Activated CD4-positive, alpha-beta T cell treated with anti-CD3 and anti-CD28 coated beads, Interleukin-2, amount 50 U/mL, for 16 hours (primary cell): ENCODE measurements at regions not wholly inside any gene's neighbourhood (a gene's known extent, or its start where the extent isn't known, plus 50 kb on each side); places are given as distances from the start of the nearest gene placed in this dataset.

ENCODE experiments used
- DNase-seq: peaks from one replicate; pipeline ENCODE4 v3.0.0-alpha.2; 2020

- no peak for DNase-seq
These were observed 130.6 kb downstream of the SMAD6 start for GRCh38 chr15:66832664-66833063.

GRCh38 chr15:66833371-66833770 lies 131.3 kb downstream of the SMAD6 start:
- DNase-seq: no peak

GRCh38 chr15:66833803-66834202 lies 131.8 kb downstream of the SMAD6 start:
- no peak for DNase-seq

- DNase-seq: no peak
These were observed 133.1 kb downstream of the SMAD6 start for GRCh38 chr15:66834881-66835878.

- DNase-seq: no peak
These were observed 134.4 kb downstream of the SMAD6 start for GRCh38 chr15:66836231-66837030.

DNA sequence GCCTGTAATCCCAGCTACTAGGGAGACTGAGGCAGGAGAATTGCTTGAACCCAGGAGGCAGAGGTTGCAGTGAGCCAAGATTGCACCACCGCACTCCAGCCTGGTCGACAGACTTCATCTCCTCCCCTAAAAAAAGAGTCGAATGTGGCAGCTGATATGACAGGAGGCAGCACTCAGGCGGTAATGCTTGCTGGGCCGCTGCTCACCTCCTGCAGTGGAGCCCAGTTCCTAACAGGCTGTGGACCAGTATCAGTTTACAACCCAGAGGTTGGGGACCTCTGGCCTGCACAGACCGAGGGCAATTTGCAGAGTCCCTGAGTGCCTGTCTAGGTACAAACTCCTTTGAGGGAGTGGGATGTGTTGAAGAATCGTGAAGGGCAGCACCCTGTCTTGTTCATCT lies 136.2 kb downstream of the SMAD6 start:
- no peak for DNase-seq

- DNase-seq: no peak
These were observed 136.7 kb downstream of the SMAD6 start for GRCh38 chr15:66838671-66839239.

DNA sequence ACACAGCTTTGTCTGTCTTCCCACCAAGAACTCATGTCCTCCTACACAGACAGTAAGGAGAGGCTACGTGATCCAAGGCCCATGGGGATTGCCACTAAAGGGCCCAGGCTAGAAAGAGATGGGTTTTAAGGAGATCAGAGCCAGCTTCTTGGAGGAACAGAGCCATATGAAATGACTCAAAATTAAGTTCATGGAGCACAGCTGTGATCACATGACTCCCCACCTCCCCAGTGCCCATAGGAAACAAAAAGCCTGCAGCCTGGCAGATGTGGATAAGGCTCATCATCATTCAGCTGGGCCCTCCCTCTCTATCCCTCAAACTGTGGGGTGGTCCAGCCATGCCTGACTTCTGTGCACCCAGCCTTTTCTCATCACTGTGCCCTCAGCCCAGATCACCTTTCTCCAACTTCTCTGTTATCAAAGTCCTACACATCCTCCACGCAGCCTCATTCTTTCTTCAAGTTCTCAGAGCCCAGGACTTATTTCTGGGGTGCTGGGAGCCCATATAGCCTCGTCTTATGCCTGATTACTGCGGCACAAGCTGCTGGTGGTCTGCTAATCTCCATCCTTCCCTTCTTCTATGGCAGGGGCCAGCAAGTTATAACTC lies 137.6 kb downstream of the SMAD6 start:
- no peak for DNase-seq

- DNase-seq: no peak
These were observed 138.8 kb downstream of the SMAD6 start for GRCh38 chr15:66840615-66841390.

- DNase-seq: no peak
These were observed 140.1 kb downstream of the SMAD6 start for GRCh38 chr15:66841953-66842681.

DNA sequence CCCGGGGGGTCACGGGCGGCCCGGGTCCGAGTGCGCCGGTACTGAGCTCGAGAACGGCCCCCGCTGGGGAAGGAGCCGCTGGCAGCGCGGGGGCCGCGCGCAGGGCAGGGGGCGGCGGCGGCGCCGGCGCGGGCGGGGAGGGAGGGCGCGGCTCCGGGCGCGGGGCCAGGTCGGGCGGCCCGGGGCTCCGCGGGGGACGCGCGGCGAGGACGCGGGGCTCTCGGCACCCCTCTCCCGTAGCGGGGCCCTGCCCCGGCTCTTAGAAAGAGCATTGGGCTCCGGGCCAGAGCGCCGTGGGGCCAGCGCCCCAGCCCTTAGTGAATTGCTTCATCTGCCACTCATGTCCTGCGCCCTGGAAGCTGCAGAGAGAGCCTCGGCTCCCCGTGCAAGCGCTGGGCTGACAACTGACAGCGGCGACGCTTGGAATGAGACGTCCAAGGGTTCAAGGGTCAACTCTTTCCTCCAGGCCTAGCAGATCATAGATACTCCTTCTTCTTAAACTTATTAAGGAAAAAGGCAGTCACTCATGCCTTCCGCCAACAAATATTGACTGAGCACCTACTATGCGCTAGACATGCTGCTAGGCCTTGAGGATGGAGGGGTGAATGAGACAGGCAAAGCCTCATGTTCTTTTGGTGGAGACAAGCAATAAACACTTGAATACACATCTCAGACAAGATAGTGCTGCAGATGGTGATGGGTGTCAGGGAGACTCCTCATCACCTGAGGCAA lies 140.8 kb downstream of the SMAD6 start:
- DNase-seq: no peak

GRCh38 chr15:66843581-66843980 lies 141.5 kb downstream of the SMAD6 start:
- no peak for DNase-seq

- DNase-seq: no peak
These were observed 142.2 kb downstream of the SMAD6 start for GRCh38 chr15:66844041-66844746.

DNA sequence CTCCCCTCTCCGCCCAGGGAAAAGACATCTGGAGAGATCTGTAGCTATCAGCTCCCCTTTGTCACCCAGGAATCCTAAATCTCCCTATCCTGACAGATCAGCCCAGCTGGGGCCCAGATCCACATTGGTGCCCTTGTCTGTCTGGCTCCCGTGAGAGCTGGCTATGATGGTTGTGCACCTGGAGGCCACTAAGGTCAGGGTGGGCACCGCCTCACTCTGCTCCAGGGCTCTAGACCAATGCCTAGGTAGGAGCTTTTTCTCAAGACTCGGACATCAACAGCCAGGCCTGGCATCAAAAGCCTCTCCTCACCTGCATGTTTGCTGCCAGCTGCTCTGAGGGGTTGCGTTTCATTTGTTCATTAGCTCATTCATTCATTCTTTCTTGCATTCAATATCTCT lies 142.7 kb downstream of the SMAD6 start:
- DNase-seq: no peak

DNA sequence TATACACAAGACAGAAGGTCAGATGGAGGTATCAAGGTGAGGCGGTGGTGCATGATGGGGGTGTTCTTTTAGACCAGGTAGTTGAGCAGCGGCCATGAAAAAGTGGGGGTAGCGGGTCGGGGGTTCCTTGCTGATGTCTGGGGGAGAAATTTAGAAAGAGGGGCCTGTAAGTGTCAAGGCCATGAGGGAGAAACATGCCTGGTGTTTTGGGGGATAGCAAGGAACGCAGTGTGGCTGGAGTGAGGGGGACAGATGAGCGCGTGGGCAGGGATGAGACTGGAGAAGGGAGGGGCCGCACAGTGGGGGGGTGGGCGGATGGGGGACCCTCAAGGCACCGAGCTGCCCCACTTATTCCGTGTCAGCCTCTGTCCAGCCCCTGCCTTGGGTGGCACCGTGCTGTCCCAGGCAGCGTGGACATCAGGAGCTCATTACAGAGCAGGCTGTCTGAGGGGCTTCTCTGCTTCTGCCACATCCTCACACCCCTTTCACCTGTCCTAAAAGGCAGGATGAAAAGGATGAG lies 143.3 kb downstream of the SMAD6 start:
- DNase-seq: no peak

DNA sequence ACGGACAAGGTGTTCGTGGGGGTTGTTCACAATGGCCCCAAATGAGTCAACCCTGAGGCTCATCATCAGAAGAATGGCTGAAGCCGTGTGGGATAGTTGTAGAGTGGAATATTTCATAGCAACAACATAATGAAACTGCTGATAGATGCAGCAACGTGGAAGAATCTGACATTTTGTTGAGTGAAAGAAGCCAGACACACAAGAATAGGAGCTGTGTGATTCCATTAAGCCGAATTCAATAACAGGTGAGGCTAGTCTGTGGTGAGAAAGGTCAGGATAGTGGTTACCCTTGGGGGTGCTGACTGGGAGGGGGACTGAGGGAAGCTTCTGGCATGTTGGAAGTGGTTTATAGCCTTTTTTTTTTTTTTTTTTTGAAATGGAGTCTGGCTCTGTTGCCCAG lies 144.0 kb downstream of the SMAD6 start:
- no peak for DNase-seq

DNA sequence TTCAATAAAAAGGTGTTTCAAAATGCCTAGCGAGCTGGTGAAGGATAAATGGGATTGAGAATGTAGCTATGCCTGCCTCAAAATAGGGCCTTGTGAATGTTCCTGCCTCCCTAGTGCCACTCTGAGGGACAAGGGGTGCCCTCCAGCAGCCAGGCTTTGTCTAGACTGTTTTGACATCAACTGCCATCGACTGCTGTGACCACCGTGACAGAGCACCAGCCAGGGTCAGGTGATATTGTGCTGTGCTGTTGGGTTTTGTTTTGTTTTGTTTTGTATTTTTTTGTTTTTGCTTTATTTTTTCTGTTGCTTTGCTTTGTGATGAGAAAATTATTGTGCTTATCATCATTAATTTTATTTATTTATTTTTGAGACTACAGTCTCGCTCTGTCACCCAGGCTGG lies 144.8 kb downstream of the SMAD6 start:
- DNase-seq: no peak

- no peak for DNase-seq
These were observed 145.5 kb downstream of the SMAD6 start for GRCh38 chr15:66847565-66847991.

GRCh38 chr15:66848116-66848515 lies 146.1 kb downstream of the SMAD6 start:
- no peak for DNase-seq
